Stomach (tissue), 4 donors: ENCODE measurements at regions not wholly inside any gene's neighbourhood (a gene's known extent, or its start where the extent isn't known, plus 50 kb on each side); places are given as distances from the start of the nearest gene placed in this dataset.

Experiments
- CTCF ChIP-seq, 7 experiments: fragments of 450-650 bp in 4 of 7; fragments of 200-600 bp in 3 of 7; sonication (generic) in 3 of 7; IDR thresholded peaks; one replicate each; pipeline ENCODE4 v1.5.1; 2016 to 2019; ENCODE audit warnings: antibody characterized with exemption in 7 of 7, control low read depth in 2 of 7, mild to moderate bottlenecking in 1 of 7
- EP300 ChIP-seq: sonication (generic); formaldehyde crosslinking; IDR thresholded peaks from one replicate; pipeline ENCODE4 v1.6.1; 2017; ENCODE audit warnings: antibody characterized with exemption
- POLR2A ChIP-seq, 4 donors: fragments of 450-650 bp; IDR thresholded peaks; one replicate each; pipeline ENCODE4 v1.6.1; 2016; ENCODE audit warnings: antibody characterized with exemption in 4 of 4, control low read depth in 2 of 4, mild to moderate bottlenecking in 1 of 4, moderate library complexity in 1 of 4
- POLR2AphosphoS5 ChIP-seq, 3 donors: sonication (generic); formaldehyde crosslinking; IDR thresholded peaks; one replicate each; pipeline ENCODE4 v1.6.1; 2016; ENCODE audit warnings: antibody characterized with exemption in 3 of 3

GRCh38 chr4:163419074-163419473, 54.5 kb downstream of the TKTL2 start:
- TF ChIP-seq POLR2A (IDR thresholded peaks at IDR 0.05) (no peak), CTCF (IDR thresholded peaks at IDR 0.05) (no peak), POLR2AphosphoS5 (IDR thresholded peaks at IDR 0.05) (no peak), EP300 (no peak)
